ENCODE measurements at regions not wholly inside any gene's neighbourhood (a gene's known extent, or its start where the extent isn't known, plus 50 kb on each side); places are given as distances from the start of the nearest gene placed in this dataset.
A peak's percentile ranks its signal among the peaks of the same experiment; 100 is the strongest.
"Not testable (repeated sequence)": the region's sequence is repeated elsewhere in the genome, so short reads cannot be mapped to it uniquely, and the experiment has no call there.

- no peak for DNase-seq
These were observed 281.1 kb upstream of the TRIB2 start for GRCh38 chr2:12435430-12436222.

GRCh38 chr2:12436483-12436882, 280.3 kb upstream of the TRIB2 start:
- no peak for DNase-seq

DNA sequence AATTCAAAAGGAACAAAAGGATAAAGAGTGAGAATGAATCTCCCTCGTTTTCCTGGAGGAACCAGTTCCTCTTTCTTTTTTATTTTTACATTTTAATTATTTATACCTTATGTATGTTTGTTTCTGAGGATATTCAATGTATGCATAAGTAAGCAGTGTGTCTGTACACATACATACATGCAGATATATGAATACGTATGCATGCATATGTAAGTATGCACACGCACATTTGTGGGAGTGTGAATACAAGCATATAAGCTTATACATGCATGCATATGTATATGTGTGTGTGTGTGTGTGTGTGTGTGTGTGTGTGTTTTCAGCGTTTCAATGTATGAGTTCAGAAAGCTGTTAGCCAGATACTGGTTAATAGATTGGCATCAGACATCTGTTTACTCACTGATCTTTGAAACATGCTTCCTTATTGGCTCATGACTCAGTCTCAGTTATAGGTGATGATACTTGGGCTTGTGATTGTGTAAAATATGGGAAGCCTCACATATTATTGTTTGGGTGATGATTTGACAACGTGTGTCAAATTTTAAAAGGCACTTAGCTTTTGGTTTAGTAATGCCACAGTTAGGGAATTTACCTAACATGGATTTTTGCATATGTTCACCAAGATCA, 279.7 kb upstream of the TRIB2 start:
- no peak for DNase-seq

DNA sequence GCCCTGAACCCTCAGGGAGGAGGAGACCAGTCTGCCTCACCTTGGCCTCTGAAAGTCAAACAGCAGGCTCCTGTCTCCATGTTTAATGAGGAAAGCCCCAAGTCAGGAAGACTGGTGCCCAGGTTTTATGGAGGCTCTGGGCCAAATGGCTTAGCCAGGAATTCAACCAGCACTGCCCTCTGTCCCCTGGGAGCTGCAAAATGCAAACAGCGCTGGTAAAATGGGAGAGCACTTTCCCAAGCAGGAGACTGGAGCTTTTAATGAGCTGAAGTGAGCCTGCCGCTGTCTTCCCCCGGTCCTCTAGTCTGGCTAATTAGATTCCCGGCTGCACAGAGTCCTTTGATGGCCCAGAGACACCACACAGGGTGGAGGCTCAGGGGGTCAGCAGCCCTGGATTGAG, 276.0 kb upstream of the TRIB2 start:
- no peak for DNase-seq

- DNase-seq = no peak
These were observed 274.8 kb upstream of the TRIB2 start for GRCh38 chr2:12441750-12442475.

- DNase-seq = no peak
These were observed 274.3 kb upstream of the TRIB2 start for GRCh38 chr2:12442476-12442847.

DNA sequence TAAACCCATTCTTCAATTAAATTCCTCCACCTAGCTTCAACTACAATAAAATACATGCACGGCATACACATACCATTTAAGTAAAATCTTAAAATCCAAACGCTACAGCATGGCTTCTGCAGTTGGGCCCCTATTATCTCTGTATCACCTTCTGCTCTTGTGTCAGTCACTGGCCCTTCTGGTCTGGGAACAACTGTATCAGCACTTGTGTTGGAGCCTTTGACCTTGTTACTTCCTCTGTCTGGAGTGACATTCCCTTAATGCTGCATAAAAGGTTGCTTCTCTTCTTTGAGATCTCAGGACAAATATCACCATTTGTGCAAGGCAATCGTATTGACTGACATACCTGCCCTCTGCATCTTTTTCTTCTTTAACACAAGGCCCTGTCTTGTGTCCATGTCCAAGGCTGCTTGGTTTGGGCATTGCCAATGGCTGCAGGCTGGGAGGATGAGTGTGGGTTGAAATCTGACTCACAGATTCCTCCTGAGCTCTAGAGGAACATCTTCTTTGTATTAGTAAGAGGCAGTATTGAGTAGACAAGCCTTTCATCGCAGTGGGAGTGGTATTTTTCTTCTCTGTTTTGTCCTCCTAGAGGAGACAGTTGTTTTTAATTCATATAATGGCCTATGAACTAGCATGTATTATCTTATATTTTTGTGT, 267.8 kb upstream of the TRIB2 start:
- no peak for DNase-seq

GRCh38 chr2:12451726-12452125, 265.0 kb upstream of the TRIB2 start:
- no peak for DNase-seq

DNA sequence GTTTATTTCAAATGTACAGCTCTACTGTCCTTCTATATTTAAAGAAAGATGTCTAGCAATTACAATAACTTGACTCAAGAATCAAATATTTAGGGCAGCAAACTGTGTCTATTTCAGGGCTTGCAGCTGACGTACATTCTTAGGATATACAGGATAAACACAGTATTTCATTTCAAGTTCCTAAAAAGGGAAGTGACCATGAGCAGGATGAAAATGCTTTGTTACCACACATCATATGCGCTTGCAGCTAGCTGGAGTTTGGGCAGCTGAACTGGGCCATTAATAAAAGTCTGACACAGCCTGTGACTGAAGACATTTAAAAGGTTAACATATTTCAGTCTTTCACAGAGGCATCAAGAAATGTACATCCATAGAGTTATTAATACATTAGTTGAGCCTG, 264.6 kb upstream of the TRIB2 start:
- DNase-seq = no peak

DNA sequence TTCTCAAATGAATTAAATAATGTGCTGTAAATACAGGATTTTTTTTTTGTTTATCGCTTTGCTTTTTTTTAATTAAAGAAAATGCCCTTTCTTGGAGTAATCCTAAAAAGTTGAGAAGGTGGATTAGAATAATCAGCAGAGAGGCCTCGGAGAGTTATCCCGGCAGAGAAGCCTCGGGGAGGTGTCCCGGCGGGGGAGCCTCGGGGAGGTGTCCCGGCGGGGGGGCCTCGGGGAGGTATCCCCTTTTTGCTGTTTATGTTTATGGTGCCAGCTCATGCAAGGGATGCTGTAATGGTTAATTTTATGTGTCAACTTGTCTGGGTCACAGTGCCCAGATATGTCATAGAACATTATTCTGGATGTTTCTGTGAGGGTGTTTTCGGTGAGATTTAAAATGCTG, 263.0 kb upstream of the TRIB2 start:
- no peak for DNase-seq

DNA sequence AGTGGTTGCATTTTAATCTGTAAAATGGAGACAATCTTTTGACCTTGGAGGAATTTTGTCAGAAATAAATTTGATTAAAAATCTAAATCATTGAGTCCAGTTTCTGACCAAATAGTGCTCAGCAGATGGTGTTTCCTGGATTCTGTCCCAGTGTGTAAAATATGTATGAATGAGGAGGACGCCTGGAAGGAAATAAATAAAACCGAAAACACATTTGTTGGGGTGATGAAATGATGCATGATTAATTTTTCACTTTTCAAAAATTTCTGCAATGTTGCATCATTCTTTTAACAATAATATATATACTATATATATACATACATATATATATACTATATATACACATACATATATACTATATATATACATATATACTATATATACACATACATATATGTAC, 261.1 kb upstream of the TRIB2 start:
- no peak for DNase-seq

- peak; percentile 81 for DNase-seq
These were observed 260.2 kb upstream of the TRIB2 start for GRCh38 chr2:12456293-12457106.

DNA sequence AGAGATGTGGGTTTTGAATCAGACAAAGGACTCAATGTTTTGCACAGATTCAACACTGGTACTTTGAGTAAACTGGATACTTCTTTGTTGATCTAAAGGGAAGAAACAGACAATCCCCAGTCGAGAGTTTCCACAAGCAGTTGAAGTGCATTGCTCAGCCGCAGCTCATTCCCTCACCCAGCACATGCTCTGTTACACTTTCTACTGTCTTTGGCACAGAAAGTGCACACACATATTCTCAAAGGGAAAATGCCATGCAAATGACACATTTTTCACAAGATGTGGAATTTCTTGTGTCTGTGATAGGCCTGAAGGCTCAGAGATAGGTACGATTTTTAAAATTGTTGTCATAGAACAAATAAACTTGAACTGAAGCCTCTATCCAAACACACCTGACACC, 258.9 kb upstream of the TRIB2 start:
- no peak for DNase-seq

- no peak for DNase-seq
These were observed 253.5 kb upstream of the TRIB2 start for GRCh38 chr2:12463189-12463588.

DNA sequence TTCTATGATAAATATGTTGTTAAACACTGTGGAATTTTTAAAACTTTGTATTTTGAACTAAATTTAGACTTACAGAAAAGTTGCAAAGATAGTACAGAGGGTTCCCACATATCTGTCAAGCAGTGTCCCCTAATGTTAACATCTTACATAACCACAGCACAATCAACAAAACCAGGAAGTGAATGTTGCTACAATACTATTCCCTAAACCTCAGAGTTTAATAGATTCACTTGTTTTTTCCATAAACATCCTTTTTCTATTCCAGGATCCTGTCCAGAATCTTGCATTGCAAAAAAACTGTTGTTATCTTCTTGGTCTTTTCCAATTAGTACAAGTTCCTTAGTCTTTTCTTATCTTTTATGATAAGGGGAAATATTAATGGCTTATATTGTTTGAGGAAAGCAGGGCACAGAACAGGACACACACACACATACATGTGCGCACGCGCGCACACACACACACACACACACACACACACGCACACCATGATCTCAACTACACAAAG, 251.1 kb upstream of the TRIB2 start:
- no peak for DNase-seq

- no peak for DNase-seq
These were observed 249.4 kb upstream of the TRIB2 start for GRCh38 chr2:12467303-12467702.

DNA sequence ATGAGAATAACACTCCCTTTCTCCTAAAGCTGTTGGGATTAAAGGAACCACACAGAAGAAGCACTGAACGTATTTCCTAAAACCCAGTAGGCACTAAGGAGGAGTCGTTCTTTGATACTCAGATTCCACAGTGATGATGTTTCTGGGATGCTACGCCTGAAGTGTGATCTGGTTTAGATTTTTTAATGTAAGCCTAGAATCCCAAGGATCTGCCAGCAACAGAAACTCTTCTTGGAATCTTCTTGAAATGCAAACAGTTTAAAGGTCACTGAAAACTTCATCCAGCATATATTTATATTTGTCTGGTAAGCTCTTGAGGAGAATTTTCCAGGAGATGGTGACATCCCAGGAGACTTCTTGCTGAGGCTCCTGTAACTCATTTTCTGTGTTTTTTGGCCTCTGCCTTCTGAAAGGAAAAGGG, 247.6 kb upstream of the TRIB2 start:
- DNase-seq = no peak

GRCh38 chr2:12472265-12472664, 244.5 kb upstream of the TRIB2 start:
- not testable (repeated sequence) for DNase-seq

GRCh38 chr2:12478151-12479064, 238.3 kb upstream of the TRIB2 start:
- DNase-seq = no peak

DNA sequence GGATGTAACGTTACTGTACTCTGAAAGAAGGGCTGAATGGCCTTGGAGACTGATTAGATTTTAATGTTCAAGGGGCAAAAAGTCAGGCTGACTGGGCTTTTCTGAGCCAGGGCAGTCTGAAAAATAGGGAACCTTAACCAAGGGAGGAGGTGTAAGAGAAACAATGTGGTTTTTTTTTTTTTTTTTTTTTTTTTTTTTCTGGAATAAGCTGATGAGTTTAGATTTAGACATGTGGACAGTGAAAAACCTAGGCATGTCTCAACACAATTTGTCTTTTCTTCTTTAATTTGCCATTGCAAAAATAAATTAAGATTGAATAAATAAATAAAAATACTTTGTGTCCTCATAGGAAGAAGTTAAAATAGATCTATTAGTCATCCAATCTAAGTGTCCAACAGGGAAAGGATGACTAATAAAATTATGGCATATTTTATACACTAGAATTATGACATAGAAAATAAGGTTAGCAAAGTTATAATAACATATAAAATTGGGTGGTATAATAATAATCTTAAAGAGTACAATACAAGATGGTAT, 237.6 kb upstream of the TRIB2 start:
- no peak for DNase-seq

- no peak for DNase-seq
These were observed 232.1 kb upstream of the TRIB2 start for GRCh38 chr2:12484536-12485115.

Measured in CD4-positive, alpha-beta T cell treated with Interleukin-15 for 1 hour (primary cell).